22Rv1 (cell line): ENCODE measurements at regions not wholly inside any gene's neighbourhood (a gene's known extent, or its start where the extent isn't known, plus 50 kb on each side); places are given as distances from the start of the nearest gene placed in this dataset.

Experiments
- ZFX ChIP-seq: fragments of 450-650 bp; IDR thresholded peaks from 2 replicates; pipeline ENCODE4 v1.6.1; 2017; ENCODE audit warnings: antibody characterized with exemption, borderline replicate concordance
- TF ChIP-seq, protein P1 (sequence below): fragments of 450-650 bp; IDR thresholded peaks from 2 replicates; pipeline ENCODE4 v1.5.1; 2017; ENCODE audit warnings: mild to moderate bottlenecking

DNA sequence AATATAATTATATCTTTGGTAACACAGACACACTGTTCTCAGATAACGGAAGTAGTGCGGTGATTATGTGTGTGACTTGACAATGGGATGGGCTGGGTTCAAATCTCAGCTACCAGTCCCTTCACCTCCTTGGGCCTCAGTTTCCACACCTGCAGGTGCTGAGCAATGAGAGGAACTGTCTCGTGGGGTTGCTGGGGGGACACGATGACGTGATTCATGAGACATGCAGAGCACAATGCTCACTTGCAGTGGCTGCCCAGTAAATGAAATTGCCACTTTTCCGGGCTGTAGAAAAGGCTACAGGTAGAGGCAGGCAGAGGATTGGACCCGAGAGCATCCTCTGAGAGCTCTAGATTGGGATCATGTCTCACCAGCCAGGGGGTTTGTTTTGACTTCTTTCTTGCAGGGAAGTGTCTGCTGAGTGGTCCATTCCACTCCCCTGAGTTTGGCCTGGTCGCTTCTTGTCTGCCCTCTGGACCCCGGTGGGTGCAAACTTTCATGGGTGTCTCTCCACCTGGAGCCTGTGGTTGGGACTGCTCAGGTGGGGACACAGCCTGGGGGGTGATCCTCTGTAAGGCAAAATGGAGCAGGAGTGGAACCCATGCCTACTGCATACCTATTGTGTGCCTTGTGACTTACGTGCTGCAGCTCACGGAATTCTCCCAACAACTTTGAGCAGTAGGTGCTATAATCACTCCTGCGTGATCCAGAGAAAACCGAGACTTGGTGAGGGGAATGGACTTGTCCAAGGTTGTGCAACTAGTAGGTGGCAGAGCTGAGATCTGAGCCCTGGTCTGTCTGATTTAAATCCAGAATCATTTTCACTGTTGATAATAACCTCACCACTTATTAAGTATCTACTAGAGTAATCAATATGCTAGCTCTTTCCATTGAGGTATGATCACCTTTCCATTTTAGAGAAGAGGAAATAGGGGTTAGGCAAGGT lies 147.2 kb downstream of the CEBPB start:
- TF ChIP-seq, protein P1, sequence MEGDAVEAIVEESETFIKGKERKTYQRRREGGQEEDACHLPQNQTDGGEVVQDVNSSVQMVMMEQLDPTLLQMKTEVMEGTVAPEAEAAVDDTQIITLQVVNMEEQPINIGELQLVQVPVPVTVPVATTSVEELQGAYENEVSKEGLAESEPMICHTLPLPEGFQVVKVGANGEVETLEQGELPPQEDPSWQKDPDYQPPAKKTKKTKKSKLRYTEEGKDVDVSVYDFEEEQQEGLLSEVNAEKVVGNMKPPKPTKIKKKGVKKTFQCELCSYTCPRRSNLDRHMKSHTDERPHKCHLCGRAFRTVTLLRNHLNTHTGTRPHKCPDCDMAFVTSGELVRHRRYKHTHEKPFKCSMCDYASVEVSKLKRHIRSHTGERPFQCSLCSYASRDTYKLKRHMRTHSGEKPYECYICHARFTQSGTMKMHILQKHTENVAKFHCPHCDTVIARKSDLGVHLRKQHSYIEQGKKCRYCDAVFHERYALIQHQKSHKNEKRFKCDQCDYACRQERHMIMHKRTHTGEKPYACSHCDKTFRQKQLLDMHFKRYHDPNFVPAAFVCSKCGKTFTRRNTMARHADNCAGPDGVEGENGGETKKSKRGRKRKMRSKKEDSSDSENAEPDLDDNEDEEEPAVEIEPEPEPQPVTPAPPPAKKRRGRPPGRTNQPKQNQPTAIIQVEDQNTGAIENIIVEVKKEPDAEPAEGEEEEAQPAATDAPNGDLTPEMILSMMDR, result no peak
- TF ChIP-seq ZFX, result no peak
